Superior temporal gyrus (tissue), 1 donor: ENCODE measurements at regions not wholly inside any gene's neighbourhood (a gene's known extent, or its start where the extent isn't known, plus 50 kb on each side); places are given as distances from the start of the nearest gene placed in this dataset.
"Not testable (repeated sequence)": the region's sequence is repeated elsewhere in the genome, so short reads cannot be mapped to it uniquely, and the experiment has no call there.

ENCODE experiments used
- DNase-seq: peaks from one replicate; pipeline ENCODE4 v3.0.0-alpha.2; 2016; ENCODE audit errors: extremely low spot score

GRCh38 chr2:150214626-150215025 is 272.8 kb downstream of the RND3 start:
- no peak for DNase-seq

- DNase-seq: no peak
Observed at GRCh38 chr2:150212722-150213171, 274.7 kb downstream of the RND3 start.

GRCh38 chr2:150211164-150211631 is 276.3 kb downstream of the RND3 start:
- no peak for DNase-seq

GRCh38 chr2:150209746-150210145 is 277.7 kb downstream of the RND3 start:
- no peak for DNase-seq

GRCh38 chr2:150208689-150209088 is 278.8 kb downstream of the RND3 start:
- DNase-seq: no peak

GRCh38 chr2:150207979-150208378 is 279.5 kb downstream of the RND3 start:
- DNase-seq: no peak

GRCh38 chr2:150204451-150204850 is 283.0 kb downstream of the RND3 start:
- DNase-seq: no peak

- not testable (repeated sequence) for DNase-seq
Observed at GRCh38 chr2:150194816-150195215, 292.7 kb downstream of the RND3 start.

- DNase-seq: no peak
Observed at GRCh38 chr2:150192701-150193100, 294.8 kb downstream of the RND3 start.

- no peak for DNase-seq
Observed at GRCh38 chr2:150191349-150191748, 296.1 kb downstream of the RND3 start.

GRCh38 chr2:150190546-150190945 is 296.9 kb downstream of the RND3 start:
- DNase-seq: no peak

GRCh38 chr2:150188800-150189199 is 298.7 kb downstream of the RND3 start:
- no peak for DNase-seq

GRCh38 chr2:150188177-150188576 is 299.3 kb downstream of the RND3 start:
- no peak for DNase-seq

GRCh38 chr2:150182566-150183235 is 304.8 kb downstream of the RND3 start:
- no peak for DNase-seq

GRCh38 chr2:150178591-150178990 is 308.9 kb downstream of the RND3 start:
- no peak for DNase-seq

- no peak for DNase-seq
Observed at GRCh38 chr2:150174971-150175421, 312.5 kb downstream of the RND3 start.

GRCh38 chr2:150174056-150174805 is 313.2 kb downstream of the RND3 start:
- no peak for DNase-seq

GRCh38 chr2:150171065-150171548 is 316.4 kb downstream of the RND3 start:
- no peak for DNase-seq

GRCh38 chr2:150169237-150169629 is 318.2 kb downstream of the RND3 start:
- DNase-seq: no peak

GRCh38 chr2:150168595-150169236 is 318.8 kb downstream of the RND3 start:
- DNase-seq: no peak

GRCh38 chr2:150167711-150168110 is 319.8 kb downstream of the RND3 start:
- no peak for DNase-seq

GRCh38 chr2:150166313-150167051 is 321.0 kb downstream of the RND3 start:
- DNase-seq: no peak
